ENCODE measurements at regions not wholly inside any gene's neighbourhood (a gene's known extent, or its start where the extent isn't known, plus 50 kb on each side); places are given as distances from the start of the nearest gene placed in this dataset.

DNA sequence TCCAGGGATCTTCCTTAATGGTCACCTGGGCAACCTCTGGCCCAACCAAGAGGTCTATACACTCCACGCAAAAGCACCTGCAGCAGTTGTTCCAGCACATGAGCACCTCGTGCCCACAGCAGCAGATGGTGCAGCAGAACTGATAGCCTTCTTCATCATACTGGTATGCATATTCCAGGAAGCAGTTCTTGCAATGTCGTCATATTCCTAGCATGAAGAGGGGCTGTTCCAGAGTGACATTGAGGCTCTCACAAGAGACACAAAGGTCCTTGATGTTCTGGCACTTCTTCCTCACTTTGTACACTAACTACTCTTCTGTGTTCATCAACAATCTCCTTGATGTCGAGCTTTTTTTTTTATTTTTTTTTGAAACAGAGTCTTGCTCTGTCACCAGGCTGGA lies 386.2 kb downstream of the MEIS1 start:
- Histone ChIP-seq H3K4me1 (ENCODE audit: control insufficient read depth, insufficient read depth, low read length, unreplicated experiment) (no peaks in the 10 kb centered on the region), H3K36me3 (ENCODE audit: insufficient read depth, low read length) (no peaks in the 10 kb centered on the region), H3K79me2 (ENCODE audit: control insufficient read depth, insufficient read depth, low read length, unreplicated experiment) (no peaks in the 10 kb centered on the region), H3K4me3 (ENCODE audit: low read depth, low read length) (no peak overlapping the region), H3K27me3 (ENCODE audit: insufficient read depth, low read length) (no peaks in the 10 kb centered on the region), H2AFZ (ENCODE audit: low read length, unreplicated experiment) (no peak overlapping the region), H3K27ac (ENCODE audit: low read depth, low read length) (no peak overlapping the region)

DNA sequence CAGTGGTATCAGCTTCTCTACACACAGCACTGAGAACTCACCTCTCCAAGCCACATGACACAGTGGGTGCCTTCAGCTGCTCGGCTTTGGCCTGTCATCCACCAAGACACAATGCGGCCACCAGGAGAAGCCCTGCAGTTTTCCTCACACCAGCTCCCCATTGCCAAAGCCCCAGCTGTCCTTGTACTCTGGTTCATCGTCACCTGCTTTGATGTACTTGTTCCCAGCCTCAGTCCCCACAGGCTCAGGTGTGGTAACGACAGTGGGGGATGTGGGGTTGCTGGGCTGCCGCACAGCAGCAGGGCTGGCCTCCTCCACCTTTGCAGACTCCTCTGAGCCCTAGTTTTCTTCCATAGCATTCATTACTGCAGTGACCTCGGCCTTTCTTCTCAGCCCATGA lies 387.3 kb downstream of the MEIS1 start:
- H3K36me3 ChIP-seq (ENCODE audit: insufficient read depth, low read length), result no peaks in the 10 kb centered on the region
- no peak overlapping the region for H2AFZ ChIP-seq (ENCODE audit: low read length, unreplicated experiment)
- H3K4me3 ChIP-seq (ENCODE audit: low read depth, low read length), result no peak overlapping the region
- H3K27ac ChIP-seq (ENCODE audit: low read depth, low read length), result no peak overlapping the region
- no peaks in the 10 kb centered on the region for H3K4me1 ChIP-seq (ENCODE audit: control insufficient read depth, insufficient read depth, low read length, unreplicated experiment)
- no peaks in the 10 kb centered on the region for H3K27me3 ChIP-seq (ENCODE audit: insufficient read depth, low read length)
- H3K79me2 ChIP-seq (ENCODE audit: control insufficient read depth, insufficient read depth, low read length, unreplicated experiment), result no peaks in the 10 kb centered on the region

DNA sequence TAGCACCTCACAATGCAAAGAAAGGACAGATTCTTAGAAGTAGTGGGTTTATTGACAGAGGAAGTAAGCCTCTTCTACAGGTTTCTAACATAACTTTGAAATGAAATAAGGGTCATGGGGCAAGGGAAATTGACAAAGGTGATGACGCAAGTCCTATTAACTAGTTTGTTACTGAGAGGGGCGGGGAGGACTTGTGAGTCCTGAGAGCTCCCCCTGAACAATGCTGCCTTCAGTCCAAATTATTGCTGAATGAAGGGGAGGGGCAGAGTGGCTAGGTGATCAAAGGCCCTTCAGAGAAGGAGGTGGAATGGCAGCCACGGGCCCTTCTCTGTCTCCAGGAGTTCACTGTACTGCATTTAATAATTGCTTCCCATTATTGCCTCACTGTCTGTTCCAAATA lies 390.0 kb downstream of the MEIS1 start:
- Histone ChIP-seq H2AFZ (ENCODE audit: low read length, unreplicated experiment) (no peak overlapping the region), H3K4me1 (ENCODE audit: control insufficient read depth, insufficient read depth, low read length, unreplicated experiment) (no peaks in the 10 kb centered on the region), H3K4me3 (ENCODE audit: low read depth, low read length) (no peak overlapping the region), H3K36me3 (ENCODE audit: insufficient read depth, low read length) (no peaks in the 10 kb centered on the region), H3K27ac (ENCODE audit: low read depth, low read length) (no peak overlapping the region), H3K79me2 (ENCODE audit: control insufficient read depth, insufficient read depth, low read length, unreplicated experiment) (no peaks in the 10 kb centered on the region), H3K27me3 (ENCODE audit: insufficient read depth, low read length) (no peaks in the 10 kb centered on the region)

DNA sequence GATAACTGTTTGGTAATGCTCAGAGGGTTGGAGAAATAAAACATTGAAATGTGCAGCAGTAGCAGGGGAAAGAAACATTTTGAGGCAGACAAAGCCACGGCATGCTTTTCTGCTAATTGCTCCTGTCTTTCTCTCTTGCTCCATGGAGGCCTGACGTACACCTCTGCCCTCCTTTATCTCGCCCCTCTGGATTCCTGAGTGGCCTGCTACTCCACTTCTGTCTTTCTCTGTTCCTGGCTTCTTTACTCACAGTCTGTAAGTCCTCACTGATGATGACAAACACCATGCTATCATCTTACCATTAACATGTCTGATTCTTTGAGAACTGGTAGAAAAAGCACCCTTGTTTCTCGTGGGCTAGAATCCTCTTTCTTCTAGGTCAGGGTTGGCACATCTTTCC lies 392.9 kb downstream of the MEIS1 start:
- no peaks in the 10 kb centered on the region for H3K4me1 ChIP-seq (ENCODE audit: control insufficient read depth, insufficient read depth, low read length, unreplicated experiment)
- no peak overlapping the region for H3K4me3 ChIP-seq (ENCODE audit: low read depth, low read length)
- H3K27me3 ChIP-seq (ENCODE audit: insufficient read depth, low read length), result no peaks in the 10 kb centered on the region
- no peaks in the 10 kb centered on the region for H3K79me2 ChIP-seq (ENCODE audit: control insufficient read depth, insufficient read depth, low read length, unreplicated experiment)
- H3K27ac ChIP-seq (ENCODE audit: low read depth, low read length), result no peak overlapping the region
- H2AFZ ChIP-seq (ENCODE audit: low read length, unreplicated experiment), result no peak overlapping the region
- H3K36me3 ChIP-seq (ENCODE audit: insufficient read depth, low read length), result no peaks in the 10 kb centered on the region

DNA sequence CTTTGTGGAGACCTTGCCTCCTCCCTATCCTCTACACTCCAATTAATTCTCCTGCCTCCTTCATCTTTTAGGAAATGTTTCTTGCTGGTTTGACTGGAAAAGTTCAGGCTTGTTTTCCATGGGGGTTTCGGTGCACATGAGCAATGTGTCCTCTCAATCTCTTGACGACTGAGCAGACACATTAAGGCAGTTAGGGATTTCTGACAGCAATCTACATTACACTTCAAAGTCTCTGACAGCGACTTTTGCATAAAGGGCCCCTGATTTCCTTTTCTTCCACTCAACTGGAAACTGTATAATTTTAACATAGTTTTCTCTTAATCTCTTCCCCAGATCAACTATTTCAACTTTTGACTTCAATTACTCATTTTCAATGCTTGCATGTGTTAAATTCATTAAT lies 394.0 kb downstream of the MEIS1 start:
- H2AFZ ChIP-seq (ENCODE audit: low read length, unreplicated experiment), result no peak overlapping the region
- H3K36me3 ChIP-seq (ENCODE audit: insufficient read depth, low read length), result no peaks in the 10 kb centered on the region
- H3K27ac ChIP-seq (ENCODE audit: low read depth, low read length), result no peak overlapping the region
- no peaks in the 10 kb centered on the region for H3K4me1 ChIP-seq (ENCODE audit: control insufficient read depth, insufficient read depth, low read length, unreplicated experiment)
- H3K27me3 ChIP-seq (ENCODE audit: insufficient read depth, low read length), result no peaks in the 10 kb centered on the region
- H3K4me3 ChIP-seq (ENCODE audit: low read depth, low read length), result no peak overlapping the region
- no peaks in the 10 kb centered on the region for H3K79me2 ChIP-seq (ENCODE audit: control insufficient read depth, insufficient read depth, low read length, unreplicated experiment)

DNA sequence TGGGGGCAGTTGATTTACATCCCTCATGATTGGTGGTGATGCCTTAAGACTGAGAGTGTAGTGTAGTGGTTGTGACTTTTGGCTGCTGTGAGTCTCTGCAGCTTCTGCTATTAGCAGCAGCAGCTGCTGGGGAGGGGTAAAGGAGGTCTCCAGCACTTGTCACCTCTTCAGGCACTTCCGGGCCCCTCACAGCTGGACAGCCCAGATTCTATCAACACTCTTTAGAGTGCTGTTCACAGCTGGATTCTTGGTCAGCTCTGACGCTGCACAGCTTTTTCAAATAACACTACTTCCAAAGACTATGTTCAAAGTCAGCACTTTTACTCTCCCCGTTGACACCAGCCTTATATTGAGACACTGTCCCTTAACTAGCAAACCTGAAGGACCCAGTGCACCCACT lies 396.0 kb downstream of the MEIS1 start:
- Histone ChIP-seq H2AFZ (ENCODE audit: low read length, unreplicated experiment) (no peak overlapping the region), H3K4me1 (ENCODE audit: control insufficient read depth, insufficient read depth, low read length, unreplicated experiment) (no peaks in the 10 kb centered on the region), H3K4me3 (ENCODE audit: low read depth, low read length) (no peak overlapping the region), H3K27ac (ENCODE audit: low read depth, low read length) (no peak overlapping the region), H3K79me2 (ENCODE audit: control insufficient read depth, insufficient read depth, low read length, unreplicated experiment) (no peaks in the 10 kb centered on the region), H3K27me3 (ENCODE audit: insufficient read depth, low read length) (no peaks in the 10 kb centered on the region), H3K36me3 (ENCODE audit: insufficient read depth, low read length) (no peaks in the 10 kb centered on the region)

DNA sequence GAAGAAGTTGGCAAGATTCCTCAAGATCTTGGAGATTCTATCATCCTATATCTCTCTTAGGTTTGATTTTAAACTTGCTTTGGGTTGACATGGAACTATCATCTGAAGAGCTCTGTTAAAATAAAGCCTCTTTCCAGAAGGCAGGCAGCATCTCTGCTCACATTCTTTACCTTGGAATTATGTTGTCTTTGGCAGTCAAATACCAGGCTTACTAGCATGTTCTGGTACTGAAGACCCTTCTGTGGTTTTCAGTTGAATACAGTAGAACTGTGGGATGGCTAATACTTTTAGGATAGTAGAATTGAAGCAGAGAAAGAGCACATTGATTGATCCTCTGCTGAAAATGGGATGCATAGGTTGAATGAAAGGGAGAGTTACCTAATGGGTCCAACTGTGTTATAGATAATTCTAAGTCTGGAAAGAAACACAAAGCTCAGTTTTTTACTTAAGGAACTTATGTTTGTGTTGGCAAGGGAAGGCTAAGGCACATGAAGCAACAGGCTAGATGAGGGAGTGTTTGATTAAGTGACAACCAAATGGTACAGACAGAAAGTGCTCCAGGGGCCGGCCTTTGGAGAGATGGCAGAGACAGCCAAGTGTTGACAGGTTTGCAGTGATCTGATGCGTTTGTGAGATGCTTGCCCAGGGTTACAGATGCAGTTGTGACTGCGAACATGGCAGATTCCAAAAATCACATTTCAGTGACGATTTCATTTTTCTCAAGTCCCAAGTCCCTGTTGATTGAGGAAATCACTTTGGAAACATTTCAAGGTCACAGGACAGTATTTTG lies 397.9 kb downstream of the MEIS1 start:
- no peaks in the 10 kb centered on the region for H3K27me3 ChIP-seq (ENCODE audit: insufficient read depth, low read length)
- H3K27ac ChIP-seq (ENCODE audit: low read depth, low read length), result no peak overlapping the region

DNA sequence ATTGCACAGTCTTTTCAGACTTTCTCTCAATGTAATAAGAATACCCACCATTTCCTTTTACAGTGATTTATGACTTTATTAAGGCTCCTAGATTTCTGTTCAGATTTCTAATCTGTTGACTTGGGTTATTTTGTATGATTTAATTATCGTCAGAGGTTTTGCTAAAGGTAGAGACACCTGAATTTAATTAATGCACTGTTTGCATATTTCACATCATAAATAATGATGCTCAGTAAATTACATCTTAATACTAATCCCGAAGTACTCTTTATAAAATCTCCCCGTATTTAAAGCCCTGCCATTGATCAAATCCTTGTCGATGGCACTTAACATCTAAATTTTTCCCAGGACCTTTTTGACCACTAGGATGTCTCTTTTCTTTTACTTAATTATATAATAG lies 399.9 kb downstream of the MEIS1 start:
- Histone ChIP-seq H3K79me2 (ENCODE audit: control insufficient read depth, insufficient read depth, low read length, unreplicated experiment) (no peaks in the 10 kb centered on the region), H2AFZ (ENCODE audit: low read length, unreplicated experiment) (no peak overlapping the region), H3K27ac (ENCODE audit: low read depth, low read length) (no peak overlapping the region), H3K4me3 (ENCODE audit: low read depth, low read length) (no peak overlapping the region), H3K4me1 (ENCODE audit: control insufficient read depth, insufficient read depth, low read length, unreplicated experiment) (peaks cover 6% of the 10 kb centered on the region), H3K27me3 (ENCODE audit: insufficient read depth, low read length) (no peaks in the 10 kb centered on the region), H3K36me3 (ENCODE audit: insufficient read depth, low read length) (no peaks in the 10 kb centered on the region)

More for the DNA sequence above, 397.9 kb downstream of the MEIS1 start:
- Histone ChIP-seq H3K4me1 (ENCODE audit: control insufficient read depth, insufficient read depth, low read length, unreplicated experiment) (no peaks in the 10 kb centered on the region), H3K79me2 (ENCODE audit: control insufficient read depth, insufficient read depth, low read length, unreplicated experiment) (no peaks in the 10 kb centered on the region), H3K36me3 (ENCODE audit: insufficient read depth, low read length) (no peaks in the 10 kb centered on the region), H2AFZ (ENCODE audit: low read length, unreplicated experiment) (no peak overlapping the region), H3K4me3 (ENCODE audit: low read depth, low read length) (no peak overlapping the region)

DNA sequence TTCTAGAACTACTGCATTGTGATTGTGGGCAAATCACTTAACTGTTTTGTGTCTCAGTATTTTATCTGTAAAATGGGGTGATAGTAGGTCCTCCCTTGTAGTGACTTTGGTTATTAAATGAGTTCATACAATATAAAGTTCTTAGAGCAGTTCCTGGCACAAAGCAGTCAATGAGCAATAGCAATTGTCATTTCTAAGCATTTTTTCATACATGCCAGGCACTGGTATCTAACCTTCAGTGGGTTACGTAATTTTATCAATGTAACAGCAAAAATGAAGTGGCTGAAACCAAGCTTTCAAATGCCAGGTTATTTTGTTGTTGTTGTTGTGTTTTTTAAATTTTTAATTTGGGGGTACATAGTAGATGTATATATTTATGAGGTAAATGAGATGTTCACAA lies 401.9 kb downstream of the MEIS1 start:
- H3K36me3 ChIP-seq (ENCODE audit: insufficient read depth, low read length), result no peaks in the 10 kb centered on the region
- peaks cover 23% of the 10 kb centered on the region for H3K4me1 ChIP-seq (ENCODE audit: control insufficient read depth, insufficient read depth, low read length, unreplicated experiment)
- H3K27me3 ChIP-seq (ENCODE audit: insufficient read depth, low read length), result no peaks in the 10 kb centered on the region
- H3K27ac ChIP-seq (ENCODE audit: low read depth, low read length), result no peak overlapping the region
- H2AFZ ChIP-seq (ENCODE audit: low read length, unreplicated experiment), result no peak overlapping the region
- no peaks in the 10 kb centered on the region for H3K79me2 ChIP-seq (ENCODE audit: control insufficient read depth, insufficient read depth, low read length, unreplicated experiment)
- H3K4me3 ChIP-seq (ENCODE audit: low read depth, low read length), result no peak overlapping the region

DNA sequence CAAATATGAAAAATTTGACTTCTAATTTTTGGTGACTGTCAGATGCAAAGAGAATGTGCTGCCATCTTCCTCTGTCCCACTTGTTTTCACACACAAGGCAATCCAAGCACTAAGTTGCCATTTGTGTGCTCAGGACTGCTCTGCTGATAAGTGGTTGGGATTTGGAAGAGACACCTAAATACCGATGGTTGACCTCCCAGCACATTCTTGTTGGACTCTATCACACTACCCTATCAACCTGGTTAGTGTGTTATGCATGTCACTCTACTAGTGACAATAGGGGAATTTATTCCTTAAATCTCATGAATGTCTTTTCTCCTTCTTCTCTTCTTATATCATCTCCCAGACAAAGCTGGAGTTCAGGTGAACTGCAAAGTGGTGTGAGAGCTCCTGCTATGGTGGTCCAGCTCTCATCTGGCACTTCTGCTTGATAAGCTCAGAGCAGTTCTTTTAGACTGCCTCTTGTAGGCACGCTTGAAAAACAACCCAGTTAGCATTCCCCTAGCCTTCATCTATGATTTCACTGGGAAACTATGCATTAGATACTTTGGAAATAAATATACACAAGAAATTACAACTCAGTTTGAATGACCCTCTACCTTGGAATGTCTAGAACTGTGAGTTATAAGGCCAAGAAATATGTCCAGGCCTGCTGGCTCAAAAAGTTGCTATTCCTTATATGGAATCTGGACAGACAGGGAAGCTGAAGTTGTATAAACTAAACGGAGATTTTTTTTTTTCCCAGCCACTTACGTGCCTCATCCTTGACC lies 404.8 kb downstream of the MEIS1 start:
- H2AFZ ChIP-seq (ENCODE audit: low read length, unreplicated experiment), result peak overlapping the region; percentile 64

More for the DNA sequence above, 404.8 kb downstream of the MEIS1 start:
- Histone ChIP-seq H3K4me3 (ENCODE audit: low read depth, low read length) (peak overlapping the region; percentile 39; the same call in 1 of the 2 replicates), H3K79me2 (ENCODE audit: control insufficient read depth, insufficient read depth, low read length, unreplicated experiment) (no peaks in the 10 kb centered on the region), H3K4me1 (ENCODE audit: control insufficient read depth, insufficient read depth, low read length, unreplicated experiment) (peaks cover 23% of the 10 kb centered on the region), H3K27me3 (ENCODE audit: insufficient read depth, low read length) (no peaks in the 10 kb centered on the region), H3K36me3 (ENCODE audit: insufficient read depth, low read length) (no peaks in the 10 kb centered on the region), H3K27ac (ENCODE audit: low read depth, low read length) (peak overlapping the region; percentile 96)

Measured in ACC112 (cell line).